Stimulated activated memory B cell treated with anti-CD40 and anti-IgM and Interleukin-4, amounts not matched to agents 10 μg/mL and 1 μg/mL and 100 μg/mL, for 72 hours (primary cell): ENCODE measurements at regions not wholly inside any gene's neighbourhood (a gene's known extent, or its start where the extent isn't known, plus 50 kb on each side); places are given as distances from the start of the nearest gene placed in this dataset.

Experiments used
- ATAC-seq: fragments of 150-1000 bp; cut with Tn5 transposase; 2 replicates; pipeline ENCODE4 v1.10.0; 2021
- H3K27ac Mint-ChIP-seq: one replicate; pipeline ENCODE4 v1.8.0; 2022; ENCODE audit warnings: mild to moderate bottlenecking, mixed read lengths
- H3K27me3 Mint-ChIP-seq: one replicate; pipeline ENCODE4 v1.8.0; 2022; ENCODE audit warnings: mixed read lengths
- H3K36me3 Mint-ChIP-seq: one replicate; pipeline ENCODE4 v1.8.0; 2022; ENCODE audit warnings: mixed read lengths
- H3K4me1 Mint-ChIP-seq: one replicate; pipeline ENCODE4 v1.8.0; 2022; ENCODE audit warnings: mixed read lengths
- H3K4me3 Mint-ChIP-seq: one replicate; pipeline ENCODE4 v1.8.0; 2022; ENCODE audit warnings: mild to moderate bottlenecking, moderate library complexity, mixed read lengths
- H3K9me3 Mint-ChIP-seq: one replicate; pipeline ENCODE4 v1.8.0; 2022; ENCODE audit warnings: mixed read lengths

DNA sequence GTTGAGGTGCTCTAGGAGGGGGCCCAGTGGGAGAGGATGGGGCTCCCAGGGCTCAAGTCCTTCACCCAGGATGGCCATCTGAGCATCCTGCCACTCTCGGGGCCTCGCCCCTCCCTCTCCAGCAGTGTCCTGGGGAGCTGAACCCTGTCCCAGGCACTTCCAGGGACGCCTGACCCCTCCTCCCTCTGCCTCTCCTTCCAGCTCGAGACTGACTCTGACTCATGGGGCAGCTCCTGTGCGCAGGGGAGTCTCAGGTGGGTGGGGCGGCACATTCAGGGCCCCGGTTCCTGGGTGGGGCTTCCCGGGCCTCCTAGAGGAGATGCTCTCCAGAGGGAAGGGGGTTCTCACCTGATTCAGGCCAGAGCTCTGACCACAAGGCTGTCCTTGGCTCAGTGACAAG lies 77.1 kb upstream of the IGLL5 start:
- Mint-ChIP-seq H3K36me3 (no peaks in the 10 kb centered on the region), H3K27ac (no peak overlapping the region), H3K4me1 (peaks cover 14% of the 10 kb centered on the region), H3K4me3 (no peak overlapping the region), H3K9me3 (no peaks in the 10 kb centered on the region), H3K27me3 (peaks cover 17% of the 10 kb centered on the region)
- no peak for ATAC-seq

DNA sequence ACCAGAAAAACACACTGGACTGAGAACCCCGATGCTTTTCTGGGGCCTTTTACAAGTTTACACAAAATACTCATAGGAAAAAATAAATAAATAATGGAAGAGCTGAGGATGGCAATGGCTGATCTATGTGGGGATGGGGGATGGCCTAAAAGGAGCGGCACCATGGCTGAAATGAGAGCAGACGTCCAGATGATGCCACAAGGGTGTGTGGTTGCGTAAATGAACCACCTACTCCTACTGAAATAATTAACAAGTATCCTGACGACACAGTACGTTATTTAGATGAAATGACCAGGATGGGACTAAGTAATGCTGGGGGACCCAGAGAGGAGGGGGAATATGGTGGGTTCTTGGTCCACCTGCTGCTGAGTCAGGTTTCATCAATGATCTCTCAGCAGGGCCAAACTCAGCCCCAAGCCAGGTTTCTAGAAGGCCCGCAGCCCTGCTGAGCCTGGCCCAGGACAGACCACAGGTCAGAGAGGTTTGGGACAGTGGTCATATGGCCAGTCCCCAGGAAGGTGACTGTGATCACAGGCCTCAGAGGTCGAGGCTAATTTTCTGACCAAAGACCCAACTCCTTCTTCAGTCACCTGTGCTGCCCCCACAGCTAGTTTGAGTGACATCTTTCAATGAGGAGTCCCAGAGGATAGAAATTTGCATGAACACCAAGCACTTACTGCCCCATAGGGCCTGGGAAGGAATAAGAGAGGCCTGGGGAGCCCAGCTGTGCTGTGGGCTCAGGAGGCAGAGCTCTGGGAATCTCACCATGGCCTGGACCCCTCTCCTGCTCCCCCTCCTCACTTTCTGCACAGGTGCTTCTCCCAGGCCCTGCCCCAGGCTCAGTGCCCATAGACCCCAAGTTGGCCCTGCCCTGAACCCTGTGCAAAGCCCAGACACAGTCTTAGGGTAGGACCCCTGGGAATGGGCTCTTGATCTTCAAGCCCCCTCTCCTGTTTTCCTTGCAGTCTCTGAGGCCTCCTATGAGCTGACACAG lies 76.3 kb upstream of the IGLL5 start:
- ATAC-seq, result no peak
- H3K36me3 Mint-ChIP-seq, result no peaks in the 10 kb centered on the region
- peaks cover 25% of the 10 kb centered on the region for H3K27me3 Mint-ChIP-seq
- H3K4me1 Mint-ChIP-seq, result peaks cover 14% of the 10 kb centered on the region
- no peak overlapping the region for H3K4me3 Mint-ChIP-seq
- H3K27ac Mint-ChIP-seq, result no peak overlapping the region
- no peaks in the 10 kb centered on the region for H3K9me3 Mint-ChIP-seq

DNA sequence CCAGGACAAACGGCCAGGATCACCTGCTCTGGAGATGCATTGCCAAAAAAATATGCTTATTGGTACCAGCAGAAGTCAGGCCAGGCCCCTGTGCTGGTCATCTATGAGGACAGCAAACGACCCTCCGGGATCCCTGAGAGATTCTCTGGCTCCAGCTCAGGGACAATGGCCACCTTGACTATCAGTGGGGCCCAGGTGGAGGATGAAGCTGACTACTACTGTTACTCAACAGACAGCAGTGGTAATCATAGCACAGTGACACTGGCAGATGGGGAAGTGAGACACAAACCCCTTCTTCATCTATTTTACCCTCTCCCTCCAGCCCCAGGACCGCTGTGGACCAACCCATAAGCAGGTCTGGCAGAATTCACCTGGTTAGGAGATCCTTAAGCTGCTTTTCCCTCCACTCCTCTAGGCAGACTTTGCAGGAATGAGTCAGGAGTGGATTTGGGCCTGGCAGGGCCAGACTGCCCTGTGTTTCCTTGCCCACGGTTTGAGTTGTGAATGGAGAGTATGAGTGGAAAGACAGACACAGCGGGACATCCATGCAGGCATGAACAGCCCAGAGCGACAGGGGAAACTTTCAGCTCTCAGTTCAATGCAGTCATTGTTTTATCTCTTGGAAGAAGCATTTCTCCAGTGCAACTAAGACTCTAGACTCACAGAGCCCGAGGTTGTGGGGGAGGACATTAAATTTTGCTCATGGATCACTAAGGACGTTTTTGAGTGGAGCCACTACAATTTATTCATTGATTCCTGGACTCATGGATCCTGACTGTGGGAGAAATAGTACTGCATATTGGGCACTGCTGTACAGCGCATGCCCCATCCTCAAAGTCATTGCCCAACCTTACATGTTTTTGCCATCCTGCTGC lies 75.3 kb upstream of the IGLL5 start:
- Mint-ChIP-seq H3K36me3 (no peaks in the 10 kb centered on the region), H3K27ac (no peak overlapping the region), H3K27me3 (peaks cover 17% of the 10 kb centered on the region), H3K9me3 (no peaks in the 10 kb centered on the region), H3K4me3 (peak overlapping the region; percentile 16), H3K4me1 (peaks cover 14% of the 10 kb centered on the region)
- ATAC-seq, result peak; percentile 85

DNA sequence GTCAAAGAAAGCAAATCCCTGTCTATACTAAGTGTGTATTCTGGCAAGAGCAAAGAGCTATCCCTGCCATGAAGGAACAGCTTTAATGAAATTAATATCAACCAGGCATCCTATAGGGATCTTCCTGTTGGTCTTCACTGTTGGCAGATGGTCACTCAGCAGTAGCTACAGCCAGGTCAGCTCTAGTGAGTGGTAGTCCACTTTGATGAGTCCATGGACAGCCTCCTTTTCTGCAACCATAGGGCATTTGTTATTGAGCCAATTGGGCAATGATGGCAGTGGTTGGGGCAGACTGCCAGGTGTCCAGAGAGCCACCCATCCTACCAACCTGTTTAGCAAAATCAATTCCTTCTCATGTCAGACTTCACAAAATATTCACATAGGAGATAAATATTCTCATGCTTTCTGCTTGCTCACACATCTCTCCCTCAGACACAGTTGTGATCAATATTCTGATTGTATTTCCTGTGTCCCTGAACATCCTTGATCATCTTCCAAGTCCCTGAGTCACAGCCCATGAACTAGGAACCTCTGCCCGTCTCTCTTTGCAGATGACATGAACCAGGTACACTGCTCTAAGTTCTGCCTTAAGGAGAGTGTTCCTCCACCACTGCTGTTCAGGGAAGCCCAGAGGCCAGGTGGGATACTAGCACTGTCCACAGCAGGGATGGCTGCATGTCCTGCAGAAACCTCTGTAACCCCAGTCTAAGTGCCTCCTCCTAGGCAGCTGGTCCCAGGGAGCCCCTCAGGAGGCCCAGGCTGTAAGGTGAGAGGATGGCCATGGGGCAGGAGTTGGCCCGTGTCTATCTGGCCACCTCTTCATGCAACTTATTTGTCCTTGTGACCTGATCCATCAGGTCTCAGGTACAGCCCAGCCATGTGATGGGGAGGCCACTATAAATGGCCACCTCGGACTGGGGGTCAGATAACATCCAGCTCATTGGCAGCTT lies 74.2 kb upstream of the IGLL5 start:
- H3K36me3 Mint-ChIP-seq, result no peaks in the 10 kb centered on the region
- no peak for ATAC-seq
- H3K9me3 Mint-ChIP-seq, result no peaks in the 10 kb centered on the region
- peaks cover 12% of the 10 kb centered on the region for H3K27me3 Mint-ChIP-seq
- peaks cover 15% of the 10 kb centered on the region for H3K4me1 Mint-ChIP-seq
- H3K27ac Mint-ChIP-seq, result no peak overlapping the region
- H3K4me3 Mint-ChIP-seq, result no peak overlapping the region

DNA sequence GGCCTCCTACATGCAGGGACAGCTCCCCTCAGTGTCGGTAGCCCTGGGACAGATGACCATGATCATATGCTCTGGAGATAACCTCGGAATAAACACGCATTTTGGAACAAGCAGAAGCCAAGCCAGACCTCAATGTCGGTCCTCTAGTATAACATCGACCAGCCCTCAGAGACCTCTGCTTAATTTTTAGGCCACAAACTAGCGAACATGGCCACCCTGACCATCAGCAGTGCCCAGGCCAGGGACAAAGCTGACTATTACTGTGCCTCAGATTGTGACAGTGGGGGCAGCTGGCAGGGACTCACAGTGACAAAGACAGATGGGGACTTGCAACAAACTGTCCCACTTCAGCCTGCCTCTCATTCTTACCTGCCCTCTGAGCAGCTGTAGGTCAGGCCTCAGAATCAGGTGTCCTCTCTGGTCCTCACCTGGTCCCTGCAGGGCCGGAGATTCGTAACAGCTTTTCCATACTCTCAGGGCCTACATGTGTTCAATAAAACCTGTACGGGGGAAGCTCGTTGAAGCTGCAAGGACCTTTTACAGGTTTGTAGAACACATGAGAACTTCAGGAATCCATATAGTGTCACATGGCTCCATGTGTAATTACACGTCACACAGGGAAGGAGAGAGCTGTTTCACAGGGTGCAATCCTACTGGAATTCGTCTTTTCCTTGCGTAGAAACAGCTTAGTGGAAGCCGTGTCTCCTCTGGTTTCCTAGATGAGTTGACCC lies 72.8 kb upstream of the IGLL5 start:
- Mint-ChIP-seq H3K27ac (no peak overlapping the region), H3K4me3 (no peak overlapping the region), H3K9me3 (no peaks in the 10 kb centered on the region)

DNA sequence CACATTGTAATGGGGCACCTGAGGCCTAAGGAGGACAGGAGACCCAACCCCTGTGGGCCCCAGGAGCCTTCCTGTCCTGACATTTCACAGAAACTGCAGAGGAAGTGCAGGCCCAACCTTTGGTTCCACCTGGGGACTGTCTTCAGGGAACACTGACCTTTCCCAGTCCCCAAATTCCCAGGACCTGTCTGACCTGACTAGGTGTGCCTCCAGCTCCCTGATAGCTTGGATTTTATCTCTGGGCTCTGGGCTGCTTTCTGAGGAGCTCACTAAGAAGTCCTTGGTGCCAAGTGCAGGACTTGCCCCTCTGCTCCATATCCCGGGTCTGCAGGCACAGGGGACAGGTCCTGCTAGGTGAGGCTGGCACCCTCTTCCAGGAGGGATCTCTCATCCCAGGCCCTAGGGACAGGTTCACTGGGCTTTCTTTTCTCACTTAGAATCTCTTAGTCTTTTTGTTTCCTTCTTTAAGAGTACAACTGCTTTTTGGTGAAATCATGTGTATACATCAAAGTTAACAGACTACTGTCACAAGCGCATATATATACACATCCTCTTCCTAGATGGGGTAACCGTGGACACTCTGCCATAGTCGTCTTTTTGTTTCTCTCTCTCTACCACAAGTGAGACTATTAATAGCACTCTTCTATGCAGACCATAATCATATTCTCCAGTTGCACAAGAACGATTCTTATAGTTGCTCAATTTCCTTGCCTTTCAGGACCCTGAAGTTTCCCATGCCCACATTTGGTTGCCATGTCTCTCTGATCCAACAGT lies 72.0 kb upstream of the IGLL5 start:
- H3K27ac Mint-ChIP-seq, result no peak overlapping the region
- H3K27me3 Mint-ChIP-seq, result peaks cover 12% of the 10 kb centered on the region
- H3K36me3 Mint-ChIP-seq, result no peaks in the 10 kb centered on the region
- no peak overlapping the region for H3K4me3 Mint-ChIP-seq
- H3K9me3 Mint-ChIP-seq, result no peaks in the 10 kb centered on the region
- H3K4me1 Mint-ChIP-seq, result peaks cover 32% of the 10 kb centered on the region
- ATAC-seq, result no peak

More for the DNA sequence above, 72.8 kb upstream of the IGLL5 start:
- no peak for ATAC-seq
- Mint-ChIP-seq H3K4me1 (peaks cover 29% of the 10 kb centered on the region), H3K36me3 (no peaks in the 10 kb centered on the region), H3K27me3 (peaks cover 12% of the 10 kb centered on the region)

DNA sequence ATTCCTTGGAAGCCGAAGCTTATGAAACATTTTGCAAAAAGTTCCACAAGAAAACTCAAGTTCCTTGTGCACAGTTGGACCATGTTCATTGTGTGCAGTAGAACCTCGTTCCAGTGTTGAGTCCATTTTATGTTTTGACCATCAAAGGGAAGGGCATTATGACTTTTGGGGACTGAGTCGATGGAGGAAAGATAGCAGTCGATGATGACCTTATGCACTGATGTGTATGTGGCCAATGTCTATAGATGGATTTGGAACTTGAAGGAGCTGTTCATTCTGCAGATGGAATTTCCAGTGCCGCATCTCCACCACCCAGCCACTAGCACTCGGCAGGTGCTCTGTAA lies 71.5 kb upstream of the IGLL5 start:
- no peak overlapping the region for H3K27ac Mint-ChIP-seq
- H3K4me1 Mint-ChIP-seq, result peaks cover 38% of the 10 kb centered on the region
- no peaks in the 10 kb centered on the region for H3K36me3 Mint-ChIP-seq
- ATAC-seq, result no peak
- no peaks in the 10 kb centered on the region for H3K9me3 Mint-ChIP-seq
- no peak overlapping the region for H3K4me3 Mint-ChIP-seq
- H3K27me3 Mint-ChIP-seq, result peaks cover 12% of the 10 kb centered on the region

DNA sequence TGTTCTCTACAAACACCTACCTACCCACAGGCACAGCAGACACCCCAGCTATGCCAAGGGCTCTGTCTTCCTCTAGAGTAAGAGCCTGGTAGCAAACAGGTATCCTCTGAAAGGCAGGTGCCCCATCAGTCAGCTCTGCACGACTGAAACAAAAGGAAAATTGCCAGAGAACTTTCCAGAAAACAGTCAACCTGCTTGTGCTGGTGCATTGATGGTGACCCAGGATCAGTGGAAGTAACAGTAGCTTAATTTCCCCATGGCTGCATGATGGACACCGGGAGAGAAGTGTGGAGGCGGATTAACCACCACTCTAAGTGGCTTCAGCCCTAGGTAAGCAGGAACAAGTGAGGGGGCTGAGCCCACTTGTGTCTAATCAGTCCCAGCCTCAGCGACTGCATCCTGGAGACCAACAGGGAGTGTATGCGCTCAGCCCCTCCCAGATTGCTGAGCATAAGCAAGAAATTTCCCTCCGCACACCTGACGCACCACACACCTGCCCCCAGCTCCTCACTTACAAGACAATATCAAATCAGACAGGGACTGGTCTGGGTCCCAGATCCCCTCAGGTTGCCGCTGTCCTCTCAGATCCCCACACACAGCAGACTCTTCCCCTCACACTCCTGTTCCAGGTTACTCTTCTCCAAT lies 70.7 kb upstream of the IGLL5 start:
- H3K27ac Mint-ChIP-seq, result no peak overlapping the region
- H3K4me3 Mint-ChIP-seq, result no peak overlapping the region
- no peaks in the 10 kb centered on the region for H3K9me3 Mint-ChIP-seq
- H3K4me1 Mint-ChIP-seq, result peaks cover 41% of the 10 kb centered on the region
- ATAC-seq, result no peak
- no peaks in the 10 kb centered on the region for H3K36me3 Mint-ChIP-seq
- peaks cover 12% of the 10 kb centered on the region for H3K27me3 Mint-ChIP-seq

DNA sequence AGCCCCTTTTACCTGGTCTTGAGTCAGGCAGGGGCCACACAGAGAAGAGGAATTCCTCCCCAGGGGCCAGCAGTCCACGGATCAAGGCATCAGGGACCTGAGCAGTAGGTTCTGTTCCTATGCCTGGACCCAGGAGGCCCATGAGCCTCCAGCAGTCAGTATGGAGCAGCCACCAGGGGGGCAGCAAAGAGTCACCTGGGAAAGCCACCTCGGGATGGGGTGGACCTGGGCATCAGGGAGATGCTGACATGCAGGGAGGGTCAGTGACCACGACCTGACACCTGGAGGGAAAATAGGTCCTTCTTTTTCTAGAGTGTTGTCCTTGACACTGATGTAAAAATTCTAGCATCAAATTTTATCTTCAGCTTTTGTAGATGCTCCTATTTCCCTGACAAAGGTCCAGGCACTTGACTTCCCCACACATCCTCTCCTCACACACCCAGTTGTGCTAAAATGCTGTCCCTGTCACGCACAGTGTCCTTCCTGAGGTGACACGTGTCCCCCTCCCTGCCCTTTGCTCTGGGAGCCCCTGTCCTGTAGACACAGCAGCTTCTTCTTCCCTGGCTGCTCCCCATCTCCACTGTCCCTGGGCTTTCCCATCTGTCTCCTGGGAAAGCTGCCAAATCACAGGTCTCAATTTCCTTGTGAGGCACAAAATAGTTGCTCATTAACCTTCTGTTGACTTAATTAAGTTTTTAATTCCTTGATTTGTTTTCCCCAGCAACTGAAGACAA lies 70.0 kb upstream of the IGLL5 start:
- Mint-ChIP-seq H3K27ac (no peak overlapping the region), H3K4me1 (peaks cover 42% of the 10 kb centered on the region), H3K27me3 (peaks cover 12% of the 10 kb centered on the region), H3K9me3 (no peaks in the 10 kb centered on the region), H3K36me3 (no peaks in the 10 kb centered on the region), H3K4me3 (no peak overlapping the region)
- no peak for ATAC-seq

DNA sequence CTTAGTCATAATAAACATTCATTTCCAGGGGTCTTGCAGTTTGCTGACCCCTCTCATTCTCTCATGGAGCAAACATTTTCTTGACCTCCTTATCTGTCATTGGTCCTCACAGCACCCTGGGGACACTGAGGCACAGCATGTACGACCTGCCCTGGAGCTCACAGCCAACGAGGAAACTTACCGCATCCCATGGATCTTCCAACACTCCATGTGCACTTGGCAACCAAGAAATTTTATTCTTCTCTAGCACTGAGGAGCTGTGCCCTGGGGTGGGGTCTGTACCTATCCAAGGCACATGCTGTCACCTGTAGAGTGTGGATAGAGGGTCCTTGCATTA lies 69.4 kb upstream of the IGLL5 start:
- Mint-ChIP-seq H3K27ac (no peak overlapping the region), H3K27me3 (peaks cover 12% of the 10 kb centered on the region), H3K4me3 (no peak overlapping the region), H3K9me3 (no peaks in the 10 kb centered on the region), H3K4me1 (peaks cover 48% of the 10 kb centered on the region), H3K36me3 (no peaks in the 10 kb centered on the region)
- ATAC-seq, result no peak

DNA sequence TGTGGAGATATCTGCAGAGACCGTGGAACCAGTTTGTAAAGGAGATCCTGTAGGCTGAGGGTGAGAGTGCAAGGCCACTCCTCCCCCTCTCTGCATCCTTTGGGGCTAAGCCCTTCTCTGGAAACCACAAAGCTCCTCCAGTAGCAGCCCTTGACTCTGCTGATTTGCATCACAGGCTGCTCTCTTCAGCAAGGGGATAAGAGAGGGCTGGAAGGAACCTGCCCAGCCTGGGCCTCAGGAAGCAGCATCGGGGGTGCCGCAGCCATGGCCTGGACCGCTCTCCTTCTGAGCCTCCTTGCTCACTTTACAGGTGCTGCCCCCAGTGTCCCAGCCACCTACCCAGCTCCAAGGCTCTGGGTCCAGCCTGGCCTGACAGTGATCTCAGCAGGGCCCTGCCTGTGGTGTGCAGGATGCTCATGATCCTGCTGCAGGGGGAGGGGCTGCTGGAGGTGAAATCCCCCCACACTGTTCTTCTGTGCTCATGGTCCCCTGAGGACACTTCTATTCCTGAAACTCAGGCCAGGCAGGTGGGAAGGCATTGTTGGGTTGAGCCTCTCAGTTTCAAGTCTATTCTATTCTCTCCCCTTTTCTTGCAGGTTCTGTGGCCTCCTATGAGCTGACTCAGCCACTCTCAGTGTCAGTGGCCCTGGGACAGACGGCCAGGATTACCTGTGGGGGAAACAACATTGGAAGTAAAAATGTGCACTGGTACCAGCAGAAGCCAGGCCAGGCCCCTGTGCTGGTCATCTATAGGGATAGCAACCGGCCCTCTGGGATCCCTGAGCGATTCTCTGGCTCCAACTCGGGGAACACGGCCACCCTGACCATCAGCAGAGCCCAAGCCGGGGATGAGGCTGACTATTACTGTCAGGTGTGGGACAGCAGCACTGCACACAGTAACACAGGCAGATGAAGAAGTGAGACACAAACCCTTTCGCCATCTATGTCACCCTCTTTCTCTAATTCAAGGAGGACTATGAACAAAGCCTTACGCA lies 68.5 kb upstream of the IGLL5 start:
- H3K4me1 Mint-ChIP-seq, result peaks cover 56% of the 10 kb centered on the region
- H3K27me3 Mint-ChIP-seq, result peaks cover 12% of the 10 kb centered on the region
- no peak overlapping the region for H3K4me3 Mint-ChIP-seq
- H3K9me3 Mint-ChIP-seq, result no peaks in the 10 kb centered on the region
- peak overlapping the region; percentile 22 for H3K27ac Mint-ChIP-seq
- peak; percentile 76 for ATAC-seq
- H3K36me3 Mint-ChIP-seq, result no peaks in the 10 kb centered on the region

DNA sequence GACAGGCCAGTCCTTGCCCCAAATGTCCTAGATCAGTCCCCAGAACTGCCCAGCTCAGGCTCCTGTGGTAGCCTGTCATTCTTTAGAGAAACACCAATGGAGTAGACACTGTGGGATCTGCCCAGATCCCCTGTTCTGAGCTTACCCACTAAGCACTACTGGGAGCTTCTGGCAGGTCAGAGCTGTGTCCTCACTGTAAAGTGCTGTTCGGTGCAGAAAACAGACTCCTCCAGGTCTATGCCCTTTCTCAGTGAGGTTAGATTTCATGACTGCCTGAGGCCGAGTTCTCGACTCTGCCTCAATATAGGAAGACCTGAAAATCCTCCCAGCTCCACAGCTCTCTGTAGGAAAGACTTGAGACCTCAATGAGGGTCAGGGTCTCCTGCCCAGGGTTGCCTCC lies 67.5 kb upstream of the IGLL5 start:
- Mint-ChIP-seq H3K27me3 (peaks cover 12% of the 10 kb centered on the region), H3K4me1 (peaks cover 56% of the 10 kb centered on the region), H3K9me3 (no peaks in the 10 kb centered on the region), H3K36me3 (no peaks in the 10 kb centered on the region), H3K27ac (peak overlapping the region; percentile 22), H3K4me3 (no peak overlapping the region)
- ATAC-seq, result no peak
